ENCODE measurements at regions not wholly inside any gene's neighbourhood (a gene's known extent, or its start where the extent isn't known, plus 50 kb on each side); places are given as distances from the start of the nearest gene placed in this dataset.

GRCh38 chr6:71103641-71104040, 146.8 kb upstream of the B3GAT2 start:
- peaks cover 4 to 5% of the 10 kb centered on the region in 2 donors for H3K9me3 ChIP-seq
- H3K27ac ChIP-seq, result no peak overlapping the region
- DNase-seq, result no peak
- WGBS, 2 donors (ENCODE audit: low coverage in 1 of 2), result 92% methylated on average over 1 of the region's 1 CpG; no CpG with 5 or more reads in 1 of the 2 donors
- intact Hi-C loops (cut with DNase I; ENCODE audit: low total_unique reads) (loop anchor here (5.0 kb wide), 1 partner anchor 539 kb away; no protein-coding TSS in a partner anchor), in situ Hi-C loops (cut with MboI; ENCODE audit: low pct_ligation_motif_present in 1 of 4, low pct_unique_long_range_greater_than_20kb in 1 of 4, low sequenced_read_pairs in 3 of 4) (no loop called here)
- no peaks in the 10 kb centered on the region for H3K4me1 ChIP-seq
- H3K27me3 ChIP-seq, result no peaks in the 10 kb centered on the region
- H3K4me3 ChIP-seq, result no peak overlapping the region
- TF ChIP-seq POLR2A (IDR thresholded peaks at IDR 0.05), result no peak
- no peak for TF ChIP-seq EP300 (IDR thresholded peaks at IDR 0.05; ENCODE audit: low read depth)
- TF ChIP-seq CTCF (IDR thresholded peaks at IDR 0.05), result no peak
- no peak for TF ChIP-seq POLR2AphosphoS5 (IDR thresholded peaks at IDR 0.05)
- no peaks in the 10 kb centered on the region for H3K36me3 ChIP-seq

- in situ Hi-C loops (cut with MboI; ENCODE audit: low pct_ligation_motif_present in 1 of 4, low pct_unique_long_range_greater_than_20kb in 1 of 4, low sequenced_read_pairs in 3 of 4), result no loop called here
- Histone ChIP-seq H3K4me1 (no peaks in the 10 kb centered on the region), H3K27ac (no peak overlapping the region), H3K36me3 (no peaks in the 10 kb centered on the region), H3K9me3 (no peaks in the 10 kb centered on the region), H3K27me3 (no peaks in the 10 kb centered on the region), H3K4me3 (no peak overlapping the region)
- TF ChIP-seq EP300 (IDR thresholded peaks at IDR 0.05; ENCODE audit: low read depth) (no peak), POLR2AphosphoS5 (IDR thresholded peaks at IDR 0.05) (no peak)
- 79 to 83% methylated on average over 3 of the region's 3 CpGs for WGBS, 2 donors (ENCODE audit: low coverage in 1 of 2)
- no peak for DNase-seq
- intact Hi-C loops (cut with DNase I; ENCODE audit: low total_unique reads), result no loop called here
Observed at GRCh38 chr6:71106276-71106675, 149.4 kb upstream of the B3GAT2 start.

- WGBS, 2 donors (ENCODE audit: low coverage in 1 of 2), result 20 to 37% methylated on average over 1 to 6 of the region's 6 CpGs
- no peaks in the 10 kb centered on the region for H3K9me3 ChIP-seq
- no peaks in the 10 kb centered on the region for H3K4me1 ChIP-seq
- H3K4me3 ChIP-seq, result no peak overlapping the region
- intact Hi-C loops (cut with DNase I; ENCODE audit: low total_unique reads) (no loop called here), in situ Hi-C loops (cut with MboI; ENCODE audit: low pct_ligation_motif_present in 1 of 4, low pct_unique_long_range_greater_than_20kb in 1 of 4, low sequenced_read_pairs in 3 of 4) (no loop called here)
- H3K27ac ChIP-seq, result no peak overlapping the region
- DNase-seq, result no peak
- no peaks in the 10 kb centered on the region for H3K36me3 ChIP-seq
- H3K27me3 ChIP-seq, result no peaks in the 10 kb centered on the region
- no peak for TF ChIP-seq POLR2AphosphoS5 (IDR thresholded peaks at IDR 0.05)
- TF ChIP-seq POLR2A (IDR thresholded peaks at IDR 0.05), result no peak
- TF ChIP-seq CTCF (IDR thresholded peaks at IDR 0.05), result no peak
- no peak for TF ChIP-seq EP300 (IDR thresholded peaks at IDR 0.05; ENCODE audit: low read depth)
Observed at GRCh38 chr6:71107911-71108420, 151.1 kb upstream of the B3GAT2 start.

- TF ChIP-seq CTCF (IDR thresholded peaks at IDR 0.05), result no peak
- no peak for TF ChIP-seq POLR2AphosphoS5 (IDR thresholded peaks at IDR 0.05)
- no peak for TF ChIP-seq POLR2A (IDR thresholded peaks at IDR 0.05)
- no peak for TF ChIP-seq EP300 (IDR thresholded peaks at IDR 0.05; ENCODE audit: low read depth)
- no peak overlapping the region for H3K4me3 ChIP-seq
- in situ Hi-C loops (cut with MboI; ENCODE audit: low pct_ligation_motif_present in 1 of 4, low pct_unique_long_range_greater_than_20kb in 1 of 4, low sequenced_read_pairs in 3 of 4), result no loop called here
Observed at GRCh38 chr6:71114544-71114943, 157.7 kb upstream of the B3GAT2 start.

GRCh38 chr6:71114986-71115385, 158.1 kb upstream of the B3GAT2 start:
- no peaks in the 10 kb centered on the region for H3K27me3 ChIP-seq
- H3K4me3 ChIP-seq, result no peak overlapping the region
- H3K9me3 ChIP-seq, result peaks cover 0 to 4% of the 10 kb centered on the region in 2 donors
- in situ Hi-C loops (cut with MboI; ENCODE audit: low pct_ligation_motif_present in 1 of 4, low pct_unique_long_range_greater_than_20kb in 1 of 4, low sequenced_read_pairs in 3 of 4), result no loop called here
- DNase-seq, result no peak
- intact Hi-C loops (cut with DNase I; ENCODE audit: low total_unique reads), result loop anchor here (10.0 kb wide), 1 partner anchor 1320 kb away; the partner anchor contains the start of gene LMBRD1
- no peaks in the 10 kb centered on the region for H3K36me3 ChIP-seq
- H3K4me1 ChIP-seq, result no peaks in the 10 kb centered on the region
- no peak for TF ChIP-seq EP300 (IDR thresholded peaks at IDR 0.05; ENCODE audit: low read depth)
- H3K27ac ChIP-seq, result no peak overlapping the region

More at GRCh38 chr6:71114544-71114943, 157.7 kb upstream of the B3GAT2 start:
- Histone ChIP-seq H3K27me3 (no peaks in the 10 kb centered on the region), H3K4me1 (no peaks in the 10 kb centered on the region), H3K27ac (no peak overlapping the region), H3K9me3 (peaks cover 0 to 2% of the 10 kb centered on the region in 2 donors), H3K36me3 (no peaks in the 10 kb centered on the region)
- WGBS, 2 donors (ENCODE audit: low coverage in 1 of 2), result 21 to 25% methylated on average over 3 to 4 of the region's 4 CpGs
- intact Hi-C loops (cut with DNase I; ENCODE audit: low total_unique reads), result loop anchor here (10.0 kb wide), 1 partner anchor 1320 kb away; the partner anchor contains the start of gene LMBRD1
- DNase-seq, result no peak

Data from transverse colon (tissue), 4 donors.